H9 (cell line): ENCODE measurements at regions not wholly inside any gene's neighbourhood (a gene's known extent, or its start where the extent isn't known, plus 50 kb on each side); places are given as distances from the start of the nearest gene placed in this dataset.

ENCODE experiments used
- DNase-seq: peaks from one replicate; pipeline ENCODE4 v3.0.0-alpha.2; 2017
- H2AFZ ChIP-seq: one replicate; pipeline ENCODE4 v1.6.1; 2013; ENCODE audit warnings: mild to moderate bottlenecking, low read length, control low read depth, moderate library complexity
- H2AK5ac ChIP-seq: 2 replicates; pipeline ENCODE4 v1.6.1; 2013; ENCODE audit warnings: low read length, control low read depth, mixed read lengths; ENCODE audit not compliant: insufficient read length
- H2BK120ac ChIP-seq: one replicate; pipeline ENCODE4 v1.6.1; 2013; ENCODE audit warnings: low read depth, mild to moderate bottlenecking, low read length, control low read depth, inconsistent platforms; ENCODE audit not compliant: poor library complexity, severe bottlenecking
- H2BK12ac ChIP-seq: 2 replicates; pipeline ENCODE4 v1.6.1; 2013; ENCODE audit warnings: low read length, control low read depth, mixed read lengths, low read depth; ENCODE audit not compliant: insufficient read length
- H2BK15ac ChIP-seq: 2 replicates; pipeline ENCODE4 v1.6.1; 2013; ENCODE audit warnings: low read depth, low read length, control low read depth
- H2BK20ac ChIP-seq: one replicate; pipeline ENCODE4 v1.6.1; 2013; ENCODE audit warnings: low read depth, mild to moderate bottlenecking, low read length, control low read depth, inconsistent platforms; ENCODE audit not compliant: poor library complexity, severe bottlenecking
- H2BK5ac ChIP-seq: 2 replicates; pipeline ENCODE4 v1.6.1; 2013; ENCODE audit warnings: low read length, control low read depth, mixed read lengths; ENCODE audit not compliant: insufficient read length
- H3K14ac ChIP-seq: 2 replicates; pipeline ENCODE4 v1.6.1; 2013; ENCODE audit warnings: low read length, control low read depth; ENCODE audit not compliant: insufficient read depth
- H3K18ac ChIP-seq: 2 replicates; pipeline ENCODE4 v1.6.1; 2013; ENCODE audit warnings: low read depth, mild to moderate bottlenecking, mixed read lengths, low read length, control low read depth; ENCODE audit not compliant: insufficient read length
- H3K23ac ChIP-seq: 2 replicates; pipeline ENCODE4 v1.6.1; 2013; ENCODE audit warnings: low read length, control low read depth, mixed read lengths, low read depth; ENCODE audit not compliant: insufficient read length
- H3K23me2 ChIP-seq: 2 replicates; pipeline ENCODE4 v1.6.1; 2013; ENCODE audit warnings: low read depth, mild to moderate bottlenecking, mixed read lengths, low read length, control low read depth; ENCODE audit not compliant: insufficient read length, poor library complexity, severe bottlenecking
- H3K27ac ChIP-seq: 2 replicates; pipeline ENCODE4 v1.5.1; 2013; ENCODE audit warnings: low read length, control low read depth, mixed read lengths, low read depth; ENCODE audit not compliant: insufficient read length
- H3K27me3 ChIP-seq: 2 replicates; pipeline ENCODE4 v1.6.1; 2013; ENCODE audit warnings: low read length, control low read depth, inconsistent platforms; ENCODE audit not compliant: insufficient read depth
- H3K4ac ChIP-seq: 2 replicates; pipeline ENCODE4 v1.6.1; 2013; ENCODE audit warnings: low read depth, mild to moderate bottlenecking, control low read depth, inconsistent platforms, low read length, moderate library complexity
- H3K4me1 ChIP-seq: 2 replicates; pipeline ENCODE4 v1.6.1; 2013; ENCODE audit warnings: low read length, control low read depth, inconsistent platforms; ENCODE audit not compliant: insufficient read depth
- H3K4me2 ChIP-seq: 2 replicates; pipeline ENCODE4 v1.6.1; 2013; ENCODE audit warnings: low read length, control low read depth, mixed read lengths; ENCODE audit not compliant: insufficient read length, insufficient read depth
- H3K56ac ChIP-seq: 2 replicates; pipeline ENCODE4 v1.6.1; 2013; ENCODE audit warnings: low read depth, mild to moderate bottlenecking, mixed read lengths, low read length, control low read depth; ENCODE audit not compliant: insufficient read length
- H3K79me1 ChIP-seq: 2 replicates; pipeline ENCODE4 v1.6.1; 2013; ENCODE audit warnings: low read depth, mild to moderate bottlenecking, moderate library complexity, low read length, control low read depth, inconsistent platforms; ENCODE audit not compliant: insufficient read depth, poor library complexity, severe bottlenecking
- H3K79me2 ChIP-seq: 2 replicates; pipeline ENCODE4 v1.6.1; 2013; ENCODE audit warnings: low read length, control low read depth, inconsistent platforms; ENCODE audit not compliant: insufficient read depth
- H3K9ac ChIP-seq: 2 replicates; pipeline ENCODE4 v1.6.1; 2013; ENCODE audit warnings: low read length, control low read depth, mixed read lengths; ENCODE audit not compliant: insufficient read length; ENCODE audit errors: extremely low read depth
- H3K9me3 ChIP-seq: one replicate; pipeline ENCODE4 v1.6.1; 2013; ENCODE audit warnings: low read depth, low read length, inconsistent platforms; ENCODE audit not compliant: control insufficient read depth
- H3T11ph ChIP-seq: one replicate; pipeline ENCODE4 v1.6.1; 2013; ENCODE audit warnings: mild to moderate bottlenecking, low read length, control low read depth, inconsistent platforms
- H4K20me1 ChIP-seq: one replicate; pipeline ENCODE4 v1.6.1; 2013; ENCODE audit not compliant: control insufficient read depth, insufficient read length, insufficient read depth
- H4K5ac ChIP-seq: 2 replicates; pipeline ENCODE4 v1.6.1; 2013; ENCODE audit warnings: low read depth, mild to moderate bottlenecking, mixed read lengths, low read length, control low read depth; ENCODE audit not compliant: insufficient read length
- H4K8ac ChIP-seq: replicated peaks from 2 replicates; pipeline ENCODE4 v1.6.1; 2013; ENCODE audit warnings: low read length, control low read depth, mixed read lengths, low read depth; ENCODE audit not compliant: insufficient read length
- H4K91ac ChIP-seq: 2 replicates; pipeline ENCODE4 v1.6.1; 2013; ENCODE audit warnings: low read depth, mild to moderate bottlenecking, moderate library complexity, mixed read lengths, low read length, control low read depth; ENCODE audit not compliant: insufficient read length
- H3K27ac Mint-ChIP-seq, 3 experiments: 2 replicates in 2 of 3; 3 replicates in 1 of 3; pipeline ENCODE4 v1.8.0; 2020 to 2021; ENCODE audit warnings: mixed read lengths in 3 of 3, mild to moderate bottlenecking in 1 of 3, moderate library complexity in 1 of 3
- H3K27me3 Mint-ChIP-seq: 2 replicates; pipeline ENCODE4 v1.8.0; 2021; ENCODE audit warnings: low read depth, mild to moderate bottlenecking, moderate library complexity, mixed read lengths
- H3K36me3 Mint-ChIP-seq, 3 experiments: 2 replicates in 2 of 3; 3 replicates in 1 of 3; pipeline ENCODE4 v1.8.0; 2020 to 2021; ENCODE audit warnings: low read depth in 3 of 3, mixed read lengths in 3 of 3; ENCODE audit not compliant: insufficient read depth in 1 of 3
- H3K4me1 Mint-ChIP-seq, 2 experiments: 2 replicates each; pipeline ENCODE4 v1.8.0; 2020; ENCODE audit warnings: mixed read lengths in 2 of 2
- H3K4me3 Mint-ChIP-seq, 2 experiments: 2 replicates in 1 of 2; 3 replicates in 1 of 2; pipeline ENCODE4 v1.8.0; 2020 to 2021; ENCODE audit warnings: mild to moderate bottlenecking in 2 of 2, mixed read lengths in 2 of 2, moderate library complexity in 1 of 2
- H3K9me3 Mint-ChIP-seq, 2 experiments: 2 replicates in 1 of 2; 3 replicates in 1 of 2; pipeline ENCODE4 v1.8.0; 2020; ENCODE audit warnings: mild to moderate bottlenecking in 2 of 2, mixed read lengths in 2 of 2, moderate library complexity in 1 of 2
- CTCF ChIP-seq: fragments of 200-600 bp; sonication (generic); conservative IDR thresholded peaks from 3 replicates; pipeline ENCODE4 v1.8.0; 2021; ENCODE audit warnings: antibody characterized with exemption, mild to moderate bottlenecking
- WGBS: extraction: QIAGEN DNeasy Blood & Tissue Kit; methylation state at CpG from one replicate; pipeline ENCODE4 v1.1.7; 2013; ENCODE audit warnings: missing lambda C conversion rate, low lambda C conversion rate, mixed read lengths; ENCODE audit not compliant: insufficient read length; ENCODE audit errors: extremely low coverage; 5-methylcytosine and 5-hydroxymethylcytosine counted together

- no peak overlapping the region for H3K4me3 Mint-ChIP-seq
- no peaks in the 10 kb centered on the region for H3K4me1 Mint-ChIP-seq
These were observed 604.6 kb downstream of the MRPL39 start for GRCh38 chr21:25002676-25003075.

More at GRCh38 chr21:25002676-25003075, 604.6 kb downstream of the MRPL39 start:
- Histone ChIP-seq H3K79me2 (no peaks in the 10 kb centered on the region), H3K18ac (no peak overlapping the region), H3K79me1 (no peaks in the 10 kb centered on the region), H4K91ac (no peak overlapping the region), H3K4me1 (no peaks in the 10 kb centered on the region), H3K27me3 (no peaks in the 10 kb centered on the region), H4K5ac (no peak overlapping the region), H2BK20ac (no peak overlapping the region), H3K9ac (no peak overlapping the region), H3K23me2 (no peaks in the 10 kb centered on the region), H3K14ac (no peak overlapping the region), H2AFZ (no peak overlapping the region), H3K4me2 (no peak overlapping the region), H3K4ac (no peak overlapping the region), H2BK5ac (no peak overlapping the region), H2BK120ac (no peak overlapping the region), H4K20me1 (no peaks in the 10 kb centered on the region), H3K23ac (no peak overlapping the region), H2AK5ac (no peak overlapping the region), H2BK12ac (no peak overlapping the region), H4K8ac (no peak overlapping the region), H3K9me3 (no peaks in the 10 kb centered on the region), H2BK15ac (no peak overlapping the region), H3K56ac (no peak overlapping the region), H3K27ac (no peak overlapping the region), H3T11ph (no peak overlapping the region)
- DNase-seq = no peak
- TF ChIP-seq CTCF = no peak
- H3K27ac Mint-ChIP-seq = no peak overlapping the region
- no peaks in the 10 kb centered on the region for H3K27me3 Mint-ChIP-seq
- WGBS = no CpG with 5 or more reads among the region's 2 CpGs
- peaks cover 35 to 58% of the 10 kb centered on the region in 2 experiments for H3K9me3 Mint-ChIP-seq
- H3K36me3 Mint-ChIP-seq = peaks cover 2 to 11% (median 8%) of the 10 kb centered on the region in 3 experiments; a peak in 6 of 7 replicates
